H4 (cell line): ENCODE measurements at regions not wholly inside any gene's neighbourhood (a gene's known extent, or its start where the extent isn't known, plus 50 kb on each side); places are given as distances from the start of the nearest gene placed in this dataset.
"Not testable (repeated sequence)": the region's sequence is repeated elsewhere in the genome, so short reads cannot be mapped to it uniquely, and the experiment has no call there.

Experiments used
- DNase-seq: peaks from one replicate; pipeline ENCODE4 v3.0.0-alpha.2; 2015; ENCODE audit warnings: low spot score

- DNase-seq = no peak
Measured at GRCh38 chr17:14429084-14429483, 128.2 kb downstream of the HS3ST3B1 start.

GRCh38 chr17:14428648-14429029 is 127.8 kb downstream of the HS3ST3B1 start:
- no peak for DNase-seq

GRCh38 chr17:14427900-14428647 is 127.2 kb downstream of the HS3ST3B1 start:
- DNase-seq = no peak

GRCh38 chr17:14423156-14423555 is 122.3 kb downstream of the HS3ST3B1 start:
- not testable (repeated sequence) for DNase-seq

GRCh38 chr17:14417336-14417735 is 116.5 kb downstream of the HS3ST3B1 start:
- no peak for DNase-seq

- DNase-seq = no peak
Measured at GRCh38 chr17:14409292-14409691, 108.4 kb downstream of the HS3ST3B1 start.

- DNase-seq = no peak
Measured at GRCh38 chr17:14407541-14407940, 106.7 kb downstream of the HS3ST3B1 start.

- no peak for DNase-seq
Measured at GRCh38 chr17:14405189-14405588, 104.3 kb downstream of the HS3ST3B1 start.
